Naive thymus-derived CD4-positive, alpha-beta T cell (primary cell): ENCODE measurements at regions not wholly inside any gene's neighbourhood (a gene's known extent, or its start where the extent isn't known, plus 50 kb on each side); places are given as distances from the start of the nearest gene placed in this dataset.
"Not testable (repeated sequence)": the region's sequence is repeated elsewhere in the genome, so short reads cannot be mapped to it uniquely, and the experiment has no call there.

Experiments
- ATAC-seq: fragments of 150-1000 bp; cut with Tn5 transposase; 2 replicates; pipeline ENCODE4 v1.10.0; 2021; ENCODE audit warnings: mild to moderate bottlenecking, moderate library complexity
- CTCF ChIA-PET: fragments of 350-600 bp; sonication (Branson Sonifier 250); formaldehyde crosslinking; loops from one replicate; lab custom pipeline; 2021; ENCODE audit warnings: antibody characterized with exemption; lab: Charles Lee
- POLR2A ChIA-PET: fragments of 350-600 bp; sonication (Branson Sonifier 250); formaldehyde crosslinking; loops from one replicate; lab custom pipeline; 2021; ENCODE audit warnings: antibody characterized with exemption, inconsistent platforms; lab: Charles Lee
- DNase-seq, 9 donors: peaks; one replicate each; pipeline versions ENCODE4 v3.0.0 to v3.0.0-alpha.2; 2020 to 2022; ENCODE audit warnings: mixed read lengths in 1 of 9
- H3K27ac ChIP-seq: one replicate; pipeline ENCODE4 v1.7.0; 2013; ENCODE audit warnings: mild to moderate bottlenecking, low read depth, low read length, moderate library complexity
- H3K27me3 ChIP-seq, 2 donors: one replicate each; pipeline ENCODE4 v1.7.0; 2013; ENCODE audit warnings: low read length in 2 of 2, mild to moderate bottlenecking in 2 of 2, moderate library complexity in 2 of 2; ENCODE audit not compliant: control insufficient read depth in 2 of 2, insufficient read depth in 2 of 2
- H3K36me3 ChIP-seq, 3 experiments: 1 replicate in 2 of 3; 2 replicates in 1 of 3; pipeline ENCODE4 v1.7.0; 2013; ENCODE audit warnings: low read length in 3 of 3, mild to moderate bottlenecking in 3 of 3, moderate library complexity in 1 of 3; ENCODE audit not compliant: insufficient read depth in 3 of 3, control insufficient read depth in 2 of 3
- H3K4me1 ChIP-seq, 2 donors: one replicate each; pipeline ENCODE4 v1.7.0; 2013; ENCODE audit warnings: low read length in 2 of 2, mild to moderate bottlenecking in 2 of 2, moderate library complexity in 1 of 2; ENCODE audit not compliant: control insufficient read depth in 2 of 2, insufficient read depth in 2 of 2
- H3K4me3 ChIP-seq: 2 replicates; pipeline ENCODE4 v1.7.0; 2013; ENCODE audit warnings: mild to moderate bottlenecking, low read length
- H3K9me3 ChIP-seq, 3 experiments: 1 replicate in 2 of 3; 2 replicates in 1 of 3; pipeline ENCODE4 v1.7.0; 2013; ENCODE audit warnings: low read length in 3 of 3; ENCODE audit not compliant: control insufficient read depth in 2 of 3
- H3K27ac Mint-ChIP-seq, 9 donors: one replicate each; pipeline ENCODE4 v1.8.0; 2020 to 2022; ENCODE audit warnings: mixed read lengths in 9 of 9, mild to moderate bottlenecking in 8 of 9, moderate library complexity in 5 of 9, inconsistent platforms in 2 of 9
- H3K27me3 Mint-ChIP-seq, 5 donors: one replicate each; pipeline ENCODE4 v1.8.0; 2021 to 2022; ENCODE audit warnings: mixed read lengths in 5 of 5, mild to moderate bottlenecking in 1 of 5
- H3K36me3 Mint-ChIP-seq, 5 donors: one replicate each; pipeline ENCODE4 v1.8.0; 2020 to 2022; ENCODE audit warnings: mixed read lengths in 5 of 5, mild to moderate bottlenecking in 3 of 5, inconsistent platforms in 1 of 5
- H3K4me1 Mint-ChIP-seq, 7 donors: one replicate each; pipeline ENCODE4 v1.8.0; 2020 to 2022; ENCODE audit warnings: mixed read lengths in 7 of 7, mild to moderate bottlenecking in 3 of 7, inconsistent platforms in 1 of 7
- H3K4me3 Mint-ChIP-seq, 10 donors: one replicate each; pipeline ENCODE4 v1.8.0; 2020 to 2022; ENCODE audit warnings: mild to moderate bottlenecking in 10 of 10, mixed read lengths in 10 of 10, moderate library complexity in 6 of 10, inconsistent platforms in 2 of 10
- H3K9me3 Mint-ChIP-seq, 11 donors: one replicate each; pipeline ENCODE4 v1.8.0; 2020 to 2022; ENCODE audit warnings: mixed read lengths in 11 of 11, mild to moderate bottlenecking in 4 of 11, inconsistent platforms in 1 of 11, moderate library complexity in 1 of 11
- intact Hi-C, 2 donors: fragments of 100-400 bp; cut with micrococcal nuclease; formaldehyde crosslinking; loops; one replicate each; pipeline ENCODE4 v1.15.1; 2023

- intact Hi-C loops, H3K4me3 Mint-ChIP-seq, CTCF ChIA-PET: not testable (repeated sequence)
These were observed 93.3 kb downstream of the ANKRD30BL start for GRCh38 chr2:132068407-132068806.

GRCh38 chr2:132065391-132065790 lies 96.4 kb downstream of the ANKRD30BL start:
- CTCF ChIA-PET, H3K27me3 ChIP-seq, H3K4me3 ChIP-seq, H3K36me3 Mint-ChIP-seq, H3K27ac Mint-ChIP-seq, H3K27me3 Mint-ChIP-seq, H3K4me1 ChIP-seq, ATAC-seq, H3K4me3 Mint-ChIP-seq, H3K27ac ChIP-seq, POLR2A ChIA-PET, intact Hi-C loops, H3K4me1 Mint-ChIP-seq, H3K9me3 ChIP-seq, DNase-seq, H3K36me3 ChIP-seq: not testable (repeated sequence)
- peaks cover 0 to 19% (median 9%) of the 10 kb centered on the region in 11 donors for H3K9me3 Mint-ChIP-seq

More at GRCh38 chr2:132068407-132068806, 93.3 kb downstream of the ANKRD30BL start:
- peaks cover 0 to 18% (median 11%) of the 10 kb centered on the region in 11 donors for H3K9me3 Mint-ChIP-seq
- H3K27me3 ChIP-seq, H3K27ac Mint-ChIP-seq, H3K36me3 ChIP-seq, H3K27ac ChIP-seq, H3K4me3 ChIP-seq, DNase-seq, H3K9me3 ChIP-seq, POLR2A ChIA-PET, H3K4me1 Mint-ChIP-seq, H3K36me3 Mint-ChIP-seq, H3K27me3 Mint-ChIP-seq, H3K4me1 ChIP-seq, ATAC-seq: not testable (repeated sequence)

- peaks cover 32 to 49% (median 37%) of the 10 kb centered on the region in 5 donors for H3K27me3 Mint-ChIP-seq
- H3K4me3 ChIP-seq, H3K27ac ChIP-seq, H3K36me3 ChIP-seq, H3K4me3 Mint-ChIP-seq, H3K9me3 ChIP-seq, POLR2A ChIA-PET, H3K27ac Mint-ChIP-seq, CTCF ChIA-PET, ATAC-seq, intact Hi-C loops, DNase-seq, H3K36me3 Mint-ChIP-seq, H3K27me3 ChIP-seq, H3K4me1 Mint-ChIP-seq, H3K4me1 ChIP-seq: not testable (repeated sequence)
- H3K9me3 Mint-ChIP-seq: peaks cover 0 to 21% (median 5%) of the 10 kb centered on the region in 11 donors
These were observed 122.0 kb downstream of the ANKRD30BL start for GRCh38 chr2:132039609-132040236.

- H3K9me3 ChIP-seq, H3K36me3 Mint-ChIP-seq, H3K4me3 ChIP-seq, H3K27ac ChIP-seq, intact Hi-C loops, POLR2A ChIA-PET, ATAC-seq, H3K4me1 ChIP-seq, DNase-seq, H3K27ac Mint-ChIP-seq, H3K27me3 ChIP-seq, H3K36me3 ChIP-seq, H3K4me1 Mint-ChIP-seq, CTCF ChIA-PET: not testable (repeated sequence)
- H3K9me3 Mint-ChIP-seq: peaks cover 0 to 16% (median 5%) of the 10 kb centered on the region in 11 donors
- peak overlapping the region in 8 of 10 donors; percentile 17 to 67 (median 48) for H3K4me3 Mint-ChIP-seq
- H3K27me3 Mint-ChIP-seq: peaks cover 32 to 44% (median 37%) of the 10 kb centered on the region in 5 donors
These were observed 122.9 kb downstream of the ANKRD30BL start for GRCh38 chr2:132038883-132039235.

- no peak for ATAC-seq
- no peak overlapping the region for H3K27ac Mint-ChIP-seq
- peaks cover 0 to 4% (median 0%) of the 10 kb centered on the region in 3 experiments for H3K9me3 ChIP-seq
- peaks cover 0 to 8% (median 5%) of the 10 kb centered on the region in 7 donors for H3K4me1 Mint-ChIP-seq
- intact Hi-C loops: no loop called here
- no peaks in the 10 kb centered on the region for H3K36me3 Mint-ChIP-seq
- peaks cover 32 to 39% (median 35%) of the 10 kb centered on the region in 5 donors for H3K27me3 Mint-ChIP-seq
- H3K36me3 ChIP-seq: no peaks in the 10 kb centered on the region
- no peak overlapping the region for H3K4me3 ChIP-seq
- H3K27ac ChIP-seq: no peak overlapping the region
- no peaks in the 10 kb centered on the region for H3K27me3 ChIP-seq
- ChIA-PET POLR2A (no interaction called here), CTCF (no interaction called here)
- H3K4me3 Mint-ChIP-seq: peak overlapping the region in 9 of 10 donors; percentile 0 to 67 (median 49)
- no peaks in the 10 kb centered on the region for H3K4me1 ChIP-seq
- no peak for DNase-seq
- H3K9me3 Mint-ChIP-seq: peaks cover 0 to 13% (median 4%) of the 10 kb centered on the region in 11 donors
These were observed 123.4 kb downstream of the ANKRD30BL start for GRCh38 chr2:132038179-132038882.

- Histone ChIP-seq H3K4me3 (no peak overlapping the region), H3K36me3 (no peaks in the 10 kb centered on the region), H3K27me3 (no peaks in the 10 kb centered on the region), H3K27ac (no peak overlapping the region), H3K4me1 (no peaks in the 10 kb centered on the region), H3K9me3 (peaks cover 0 to 5% (median 0%) of the 10 kb centered on the region in 3 experiments)
- ChIA-PET POLR2A (no interaction called here), CTCF (no interaction called here)
- Mint-ChIP-seq H3K27ac (no peak overlapping the region), H3K36me3 (no peaks in the 10 kb centered on the region), H3K4me3 (peak overlapping the region in 6 of 10 donors; percentile 5 to 67 (median 62)), H3K9me3 (peaks cover 0 to 14% (median 4%) of the 10 kb centered on the region in 11 donors), H3K4me1 (peaks cover 0 to 8% (median 5%) of the 10 kb centered on the region in 7 donors), H3K27me3 (peaks cover 30 to 35% (median 33%) of the 10 kb centered on the region in 5 donors)
- DNase-seq: no peak
- no peak for ATAC-seq
- intact Hi-C loops: no loop called here
These were observed 124.1 kb downstream of the ANKRD30BL start for GRCh38 chr2:132037527-132038178.
